Fibroblast of lung (primary cell): ENCODE measurements at regions not wholly inside any gene's neighbourhood (a gene's known extent, or its start where the extent isn't known, plus 50 kb on each side); places are given as distances from the start of the nearest gene placed in this dataset.

Source experiments
- DNase-seq, 2 donors: peaks; one replicate each; pipeline versions ENCODE4 v3.0.0 to v3.0.0-alpha.2; 2010; ENCODE audit warnings: low read depth in 2 of 2
- H2AFZ ChIP-seq: 2 replicates; pipeline ENCODE4 v1.5.1; 2012; ENCODE audit warnings: low read length, control low read depth, inconsistent platforms
- H3K27ac ChIP-seq: 2 replicates; pipeline ENCODE4 v1.5.1; 2011; ENCODE audit warnings: low read length, control low read depth; ENCODE audit not compliant: insufficient read depth
- H3K27me3 ChIP-seq: 2 replicates; pipeline ENCODE4 v1.5.1; 2011; ENCODE audit warnings: mild to moderate bottlenecking, low read length; ENCODE audit not compliant: control insufficient read depth, insufficient read depth
- H3K36me3 ChIP-seq: 2 replicates; pipeline ENCODE4 v1.5.1; 2011; ENCODE audit warnings: low read length; ENCODE audit not compliant: control insufficient read depth, insufficient read depth
- H3K4me1 ChIP-seq: 2 replicates; pipeline ENCODE4 v1.5.1; 2011; ENCODE audit warnings: low read length; ENCODE audit not compliant: control insufficient read depth, insufficient read depth; ENCODE audit errors: extremely low read depth
- H3K4me2 ChIP-seq: 2 replicates; pipeline ENCODE4 v1.5.1; 2011; ENCODE audit warnings: low read length, control low read depth; ENCODE audit not compliant: insufficient read depth; ENCODE audit errors: extremely low read depth
- H3K4me3 ChIP-seq, 4 experiments: fragments of 200-600 bp in 1 of 4; sonication (generic) in 1 of 4; replicated peaks in 1 of 4; 2 replicates each; pipeline ENCODE4 v1.5.1; 2011 to 2016; ENCODE audit warnings: low read length in 4 of 4, low read depth in 3 of 4, mild to moderate bottlenecking in 3 of 4, control low read depth in 2 of 4, inconsistent platforms in 1 of 4, mixed read lengths in 1 of 4; ENCODE audit not compliant: insufficient read depth in 1 of 4; ENCODE audit errors: control extremely low read depth in 1 of 4
- H3K79me2 ChIP-seq: 2 replicates; pipeline ENCODE4 v1.5.1; 2012; ENCODE audit warnings: mild to moderate bottlenecking, low read length, inconsistent platforms; ENCODE audit not compliant: control insufficient read depth, insufficient read depth
- H3K9ac ChIP-seq: 2 replicates; pipeline ENCODE4 v1.5.1; 2011; ENCODE audit warnings: mild to moderate bottlenecking, low read length, control low read depth; ENCODE audit not compliant: insufficient read depth
- H3K9me3 ChIP-seq: 2 replicates; pipeline ENCODE4 v1.5.1; 2012; ENCODE audit warnings: low read depth, low read length; ENCODE audit not compliant: control insufficient read depth, insufficient read depth
- H4K20me1 ChIP-seq: 2 replicates; pipeline ENCODE4 v1.5.1; 2011; ENCODE audit warnings: low read length; ENCODE audit not compliant: control insufficient read depth, insufficient read depth; ENCODE audit errors: extremely low read depth
- CTCF ChIP-seq, 2 donors: IDR thresholded peaks in 1 of 2; conservative IDR thresholded peaks in 1 of 2; 1 replicate in 1 of 2; 2 replicates in 1 of 2; pipeline ENCODE4 v1.5.1; 2011 to 2012; ENCODE audit warnings: low read length in 2 of 2, control low read depth in 1 of 2, inconsistent platforms in 1 of 2, low read depth in 1 of 2, mild to moderate bottlenecking in 1 of 2
- EZH2 ChIP-seq: IDR thresholded peaks from 2 replicates; pipeline ENCODE4 v1.5.1; 2012; ENCODE audit warnings: low read length, control low read depth, mild to moderate bottlenecking; ENCODE audit errors: missing control alignments

- no peak overlapping the region for H2AFZ ChIP-seq
- no peaks in the 10 kb centered on the region for H3K9me3 ChIP-seq
- H3K27ac ChIP-seq: no peak overlapping the region
- no peak for TF ChIP-seq EZH2
- TF ChIP-seq CTCF (conservative IDR thresholded peaks at IDR 0.05 in 1 of 2, IDR thresholded peaks at IDR 0.05 in 1 of 2; ENCODE audit: low read depth in 1 of 2, low read length in 2 of 2): no peak
- no peak overlapping the region for H3K9ac ChIP-seq
- H3K4me1 ChIP-seq: no peaks in the 10 kb centered on the region
- H3K4me2 ChIP-seq: no peak overlapping the region
- DNase-seq: no peak
- H3K36me3 ChIP-seq: no peaks in the 10 kb centered on the region
- no peaks in the 10 kb centered on the region for H4K20me1 ChIP-seq
- H3K79me2 ChIP-seq: no peaks in the 10 kb centered on the region
- no peak overlapping the region for H3K4me3 ChIP-seq
- no peaks in the 10 kb centered on the region for H3K27me3 ChIP-seq
Measured at GRCh38 chr5:110923971-110924370, 147.5 kb upstream of the TSLP start.

DNA sequence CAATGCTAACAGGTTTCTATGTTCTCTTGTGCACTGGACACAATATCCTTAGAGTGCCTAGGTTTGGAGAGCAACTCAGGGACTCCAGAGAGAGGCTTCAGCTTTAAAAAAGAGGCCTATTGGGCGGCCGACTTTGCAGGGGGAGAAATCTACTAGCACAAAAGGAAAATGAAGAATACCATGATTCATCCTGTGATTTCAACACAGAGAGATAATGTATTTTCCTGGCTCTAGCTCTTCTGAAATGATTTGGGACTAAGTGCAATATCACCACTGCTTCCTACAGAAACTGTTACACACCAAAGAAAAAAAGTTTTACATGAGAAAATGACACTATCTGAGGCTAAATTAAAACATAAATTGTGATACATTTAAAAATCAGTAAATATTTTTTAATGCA is 146.1 kb upstream of the TSLP start:
- H3K4me2 ChIP-seq: no peak overlapping the region
- H3K27ac ChIP-seq: no peak overlapping the region
- no peaks in the 10 kb centered on the region for H3K36me3 ChIP-seq
- H3K27me3 ChIP-seq: no peaks in the 10 kb centered on the region
- H3K4me3 ChIP-seq: no peak overlapping the region
- H3K9ac ChIP-seq: no peak overlapping the region
- no peaks in the 10 kb centered on the region for H4K20me1 ChIP-seq
- peak; percentile 52 to 64 for DNase-seq
- no peaks in the 10 kb centered on the region for H3K9me3 ChIP-seq
- no peak overlapping the region for H2AFZ ChIP-seq
- no peaks in the 10 kb centered on the region for H3K79me2 ChIP-seq
- no peaks in the 10 kb centered on the region for H3K4me1 ChIP-seq
- TF ChIP-seq EZH2 (no peak), CTCF (conservative IDR thresholded peaks at IDR 0.05 in 1 of 2, IDR thresholded peaks at IDR 0.05 in 1 of 2; ENCODE audit: low read depth in 1 of 2, low read length in 2 of 2) (no peak)

GRCh38 chr5:110925916-110926315 is 145.6 kb upstream of the TSLP start:
- no peak for TF ChIP-seq CTCF (conservative IDR thresholded peaks at IDR 0.05 in 1 of 2, IDR thresholded peaks at IDR 0.05 in 1 of 2; ENCODE audit: low read depth in 1 of 2, low read length in 2 of 2)
- TF ChIP-seq EZH2: no peak
- H3K9me3 ChIP-seq: no peaks in the 10 kb centered on the region
- no peaks in the 10 kb centered on the region for H3K79me2 ChIP-seq
- no peaks in the 10 kb centered on the region for H4K20me1 ChIP-seq
- no peak overlapping the region for H3K4me2 ChIP-seq
- no peak overlapping the region for H3K4me3 ChIP-seq
- no peak for DNase-seq
- no peaks in the 10 kb centered on the region for H3K4me1 ChIP-seq
- H3K9ac ChIP-seq: no peak overlapping the region
- no peak overlapping the region for H3K27ac ChIP-seq
- H2AFZ ChIP-seq: no peak overlapping the region
- H3K36me3 ChIP-seq: no peaks in the 10 kb centered on the region
- no peaks in the 10 kb centered on the region for H3K27me3 ChIP-seq
